Adrenal gland (tissue), 9 donors: ENCODE measurements at regions not wholly inside any gene's neighbourhood (a gene's known extent, or its start where the extent isn't known, plus 50 kb on each side); places are given as distances from the start of the nearest gene placed in this dataset.

Experiments used
- DNase-seq, 7 donors: peaks; one replicate each; pipeline ENCODE4 v3.0.0-alpha.2; 2019 to 2020
- H3K27ac ChIP-seq, 5 donors: fragments of 200-600 bp; sonication (generic) in 4 of 5; 1 replicate in 3 of 5; 2 replicates in 2 of 5; pipeline versions ENCODE4 v1.5.1 to v1.8.0; 2016 to 2020; ENCODE audit warnings: mild to moderate bottlenecking in 1 of 5
- H3K27me3 ChIP-seq: fragments of 200-600 bp; 2 replicates; pipeline ENCODE4 v1.8.0; 2021
- H3K36me3 ChIP-seq, 2 donors: fragments of 200-600 bp; replicated peaks in 1 of 2; 1 replicate in 1 of 2; 2 replicates in 1 of 2; pipeline versions ENCODE4 v1.5.1 to v1.8.0; 2018 to 2022
- H3K4me1 ChIP-seq, 2 donors: fragments of 200-600 bp; replicated peaks in 1 of 2; 1 replicate in 1 of 2; 2 replicates in 1 of 2; pipeline versions ENCODE4 v1.5.1 to v1.8.0; 2018 to 2021
- H3K4me3 ChIP-seq, 4 donors: fragments of 200-600 bp; sonication (generic) in 3 of 4; one replicate each; pipeline ENCODE4 v1.5.1; 2016 to 2018
- H3K9me3 ChIP-seq, 3 donors: fragments of 200-600 bp; sonication (generic) in 1 of 3; replicated peaks in 1 of 3; 1 replicate in 2 of 3; 2 replicates in 1 of 3; pipeline versions ENCODE4 v1.5.1 to v1.8.0; 2016 to 2021
- CTCF ChIP-seq, 6 experiments: fragments of 450-650 bp in 4 of 6; fragments of 200-600 bp in 2 of 6; sonication (generic) in 1 of 6; IDR thresholded peaks; 1 replicate in 5 of 6; 2 replicates in 1 of 6; pipeline versions ENCODE4 v1.5.1 to v1.8.0; 2016 to 2021; ENCODE audit warnings: antibody characterized with exemption in 6 of 6, mild to moderate bottlenecking in 2 of 6, moderate library complexity in 1 of 6
- POLR2A ChIP-seq, 2 donors: fragments of 450-650 bp; IDR thresholded peaks; one replicate each; pipeline ENCODE4 v1.6.1; 2017; ENCODE audit warnings: antibody characterized with exemption in 2 of 2, mild to moderate bottlenecking in 2 of 2, moderate library complexity in 1 of 2
- WGBS, 4 donors: extraction: QIAGEN DNeasy Blood & Tissue Kit in 2 of 4; methylation state at CpG; one replicate each; pipeline versions ENCODE4 v1.1.5 to v1.1.7; 2013 to 2017; 5-methylcytosine and 5-hydroxymethylcytosine counted together
- intact Hi-C, 2 donors: fragments of 100-400 bp; cut with DNase I; formaldehyde crosslinking; loops; one replicate each; pipeline versions ENCODE4 v1.14.1 to v1.15.0; 2022 to 2023
- donor health status: healthy with polysubstance abuse.
- donor health status: Bipolar disorder and iron deficiency.
- donor health status: DM: yes; HTN: yes; CAD: no.
- donor health status: DM: no; HTN: no; CAD: no.
- donor health status: DM: no; HTN: no; CAD: no.

- no peaks in the 10 kb centered on the region for H3K9me3 ChIP-seq
- TF ChIP-seq CTCF (IDR thresholded peaks at IDR 0.05) (no peak), POLR2A (IDR thresholded peaks at IDR 0.05) (no peak)
- H3K27me3 ChIP-seq, result no peaks in the 10 kb centered on the region
- H3K4me1 ChIP-seq, result no peaks in the 10 kb centered on the region
- DNase-seq, result no peak
- no peak overlapping the region for H3K27ac ChIP-seq
- H3K36me3 ChIP-seq, result no peaks in the 10 kb centered on the region
- intact Hi-C loops, result no loop called here
- 33 to 44% (median 40%) methylated on average over 4 of the region's 4 CpGs for WGBS, 4 donors
- H3K4me3 ChIP-seq, result no peak overlapping the region
Measured at GRCh38 chr18:29664278-29665036, 1378.1 kb downstream of the DSC3 start.

- H3K4me1 ChIP-seq, result no peaks in the 10 kb centered on the region
- H3K27ac ChIP-seq, result no peak overlapping the region
- no peaks in the 10 kb centered on the region for H3K9me3 ChIP-seq
- intact Hi-C loops, result no loop called here
- TF ChIP-seq POLR2A (IDR thresholded peaks at IDR 0.05) (no peak), CTCF (IDR thresholded peaks at IDR 0.05) (no peak)
- no peaks in the 10 kb centered on the region for H3K36me3 ChIP-seq
- no peak for DNase-seq
- WGBS, 4 donors, result 48 to 64% (median 54%) methylated on average over 3 of the region's 3 CpGs
- H3K27me3 ChIP-seq, result no peaks in the 10 kb centered on the region
- no peak overlapping the region for H3K4me3 ChIP-seq
Measured at GRCh38 chr18:29661924-29662323, 1380.6 kb downstream of the DSC3 start.

GRCh38 chr18:29660777-29661176, 1381.8 kb downstream of the DSC3 start:
- no peaks in the 10 kb centered on the region for H3K36me3 ChIP-seq
- no peak for DNase-seq
- no peaks in the 10 kb centered on the region for H3K4me1 ChIP-seq
- no peaks in the 10 kb centered on the region for H3K9me3 ChIP-seq
- intact Hi-C loops, result no loop called here
- 68 to 77% (median 72%) methylated on average over 1 of the region's 1 CpG for WGBS, 4 donors
- H3K4me3 ChIP-seq, result no peak overlapping the region
- no peak overlapping the region for H3K27ac ChIP-seq
- TF ChIP-seq CTCF (IDR thresholded peaks at IDR 0.05) (no peak), POLR2A (IDR thresholded peaks at IDR 0.05) (no peak)
- H3K27me3 ChIP-seq, result no peaks in the 10 kb centered on the region

- intact Hi-C loops, result no loop called here
- TF ChIP-seq POLR2A (IDR thresholded peaks at IDR 0.05), result no peak
- no peak for TF ChIP-seq CTCF (IDR thresholded peaks at IDR 0.05)
- no peak for DNase-seq
- Histone ChIP-seq H3K27me3 (no peaks in the 10 kb centered on the region), H3K4me1 (no peaks in the 10 kb centered on the region), H3K27ac (no peak overlapping the region), H3K36me3 (no peaks in the 10 kb centered on the region), H3K9me3 (no peaks in the 10 kb centered on the region), H3K4me3 (no peak overlapping the region)
- WGBS, 4 donors, result 58 to 67% (median 62%) methylated on average over 2 of the region's 2 CpGs
Measured at GRCh38 chr18:29653671-29654215, 1388.8 kb downstream of the DSC3 start.
